ENCODE measurements at regions not wholly inside any gene's neighbourhood (a gene's known extent, or its start where the extent isn't known, plus 50 kb on each side); places are given as distances from the start of the nearest gene placed in this dataset.
"Not testable (repeated sequence)": the region's sequence is repeated elsewhere in the genome, so short reads cannot be mapped to it uniquely, and the experiment has no call there.

DNA sequence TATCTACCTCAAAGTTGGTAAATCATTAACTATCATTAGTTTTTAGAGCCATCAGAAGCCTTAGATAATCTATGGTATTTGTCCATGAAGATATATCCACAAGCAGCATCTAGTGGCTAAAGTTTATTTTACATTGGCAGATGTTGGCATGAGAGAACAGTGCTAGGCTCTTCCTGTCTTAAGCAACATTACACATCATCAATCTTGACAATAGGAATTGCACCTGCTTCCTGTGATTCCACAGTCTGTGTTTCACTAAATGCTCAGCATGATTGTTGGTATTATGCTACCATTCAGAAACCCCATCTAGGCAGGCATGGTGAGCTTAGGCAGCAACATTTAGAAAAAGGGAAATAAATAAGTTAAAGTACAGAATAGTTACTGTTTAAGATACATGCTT, 246.6 kb downstream of the SLCO4C1 start:
- TF ChIP-seq, protein P1, sequence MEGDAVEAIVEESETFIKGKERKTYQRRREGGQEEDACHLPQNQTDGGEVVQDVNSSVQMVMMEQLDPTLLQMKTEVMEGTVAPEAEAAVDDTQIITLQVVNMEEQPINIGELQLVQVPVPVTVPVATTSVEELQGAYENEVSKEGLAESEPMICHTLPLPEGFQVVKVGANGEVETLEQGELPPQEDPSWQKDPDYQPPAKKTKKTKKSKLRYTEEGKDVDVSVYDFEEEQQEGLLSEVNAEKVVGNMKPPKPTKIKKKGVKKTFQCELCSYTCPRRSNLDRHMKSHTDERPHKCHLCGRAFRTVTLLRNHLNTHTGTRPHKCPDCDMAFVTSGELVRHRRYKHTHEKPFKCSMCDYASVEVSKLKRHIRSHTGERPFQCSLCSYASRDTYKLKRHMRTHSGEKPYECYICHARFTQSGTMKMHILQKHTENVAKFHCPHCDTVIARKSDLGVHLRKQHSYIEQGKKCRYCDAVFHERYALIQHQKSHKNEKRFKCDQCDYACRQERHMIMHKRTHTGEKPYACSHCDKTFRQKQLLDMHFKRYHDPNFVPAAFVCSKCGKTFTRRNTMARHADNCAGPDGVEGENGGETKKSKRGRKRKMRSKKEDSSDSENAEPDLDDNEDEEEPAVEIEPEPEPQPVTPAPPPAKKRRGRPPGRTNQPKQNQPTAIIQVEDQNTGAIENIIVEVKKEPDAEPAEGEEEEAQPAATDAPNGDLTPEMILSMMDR (IDR thresholded peaks at IDR 0.05; ENCODE audit: borderline replicate concordance, control extremely low read depth, extremely low read depth, insufficient read depth, missing control alignments) = no peak
- in situ Hi-C loops (cut with MboI; ENCODE audit: low sequenced_read_pairs, unreplicated experiment) = no loop called here
- no peak for DNase-seq (ENCODE audit: low spot score)

DNA sequence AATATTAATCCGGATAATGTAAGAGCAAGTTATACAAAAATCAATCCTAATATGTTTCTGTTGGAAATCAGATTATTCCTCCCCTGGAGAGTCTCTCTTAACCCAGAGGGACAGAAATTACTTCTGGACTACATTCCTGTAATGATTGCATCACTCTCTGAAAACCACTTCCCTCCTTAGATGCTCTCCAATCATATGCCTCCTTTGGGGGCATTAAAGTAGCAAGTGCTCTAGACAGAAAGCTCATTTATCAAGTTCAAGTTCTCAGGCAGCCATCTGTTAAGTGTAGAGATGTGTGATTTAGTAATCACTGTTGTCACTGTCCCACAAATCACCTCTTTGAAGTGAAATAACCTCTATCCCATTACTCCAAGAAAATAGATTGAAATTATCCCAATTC, 247.1 kb downstream of the SLCO4C1 start:
- DNase-seq (ENCODE audit: low spot score) = no peak
- in situ Hi-C loops (cut with MboI; ENCODE audit: low sequenced_read_pairs, unreplicated experiment) = no loop called here
- TF ChIP-seq, protein P1 (IDR thresholded peaks at IDR 0.05; ENCODE audit: borderline replicate concordance, control extremely low read depth, extremely low read depth, insufficient read depth, missing control alignments) = no peak

DNA sequence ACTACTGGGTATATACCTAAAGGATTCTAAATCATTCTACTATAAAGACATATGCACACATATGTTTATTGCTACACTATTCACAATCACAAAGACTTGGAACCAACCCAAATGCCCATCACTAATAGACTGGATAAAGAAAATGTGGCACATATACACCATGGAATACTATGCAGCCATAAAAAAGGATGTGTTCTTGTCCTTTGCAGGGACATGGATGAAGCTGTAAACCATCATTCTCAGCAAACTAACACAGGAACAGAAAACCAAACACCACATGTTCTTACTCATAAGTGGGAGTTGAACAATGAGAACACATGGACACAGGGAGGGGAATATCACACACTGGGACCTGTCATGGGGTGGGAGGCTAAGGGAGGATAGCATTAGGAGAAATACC, 249.0 kb downstream of the SLCO4C1 start:
- in situ Hi-C loops (cut with MboI; ENCODE audit: low sequenced_read_pairs, unreplicated experiment); DNase-seq (ENCODE audit: low spot score): not testable (repeated sequence)

DNA sequence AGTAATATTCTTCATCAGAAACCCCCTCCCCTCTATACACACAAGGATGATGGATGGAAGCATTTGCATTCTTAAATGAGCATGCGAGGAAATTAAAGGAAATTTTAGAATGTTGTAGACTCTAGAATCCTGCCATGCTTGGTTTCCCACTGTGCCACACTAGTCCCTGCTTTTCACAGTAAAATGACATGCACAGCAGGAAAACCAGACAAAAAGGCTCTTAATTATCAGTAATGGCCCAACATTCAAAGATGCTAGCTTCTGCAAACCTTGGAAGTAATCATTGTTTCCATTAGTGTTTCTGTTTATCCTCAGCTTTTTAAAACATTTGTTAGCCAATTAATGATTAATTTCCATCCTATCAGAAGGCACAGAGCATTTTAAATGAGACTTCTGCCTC, 255.8 kb downstream of the SLCO4C1 start:
- in situ Hi-C loops (cut with MboI; ENCODE audit: low sequenced_read_pairs, unreplicated experiment) = no loop called here
- no peak for DNase-seq (ENCODE audit: low spot score)
- TF ChIP-seq, protein P1 (IDR thresholded peaks at IDR 0.05; ENCODE audit: borderline replicate concordance, control extremely low read depth, extremely low read depth, insufficient read depth, missing control alignments) = no peak

DNA sequence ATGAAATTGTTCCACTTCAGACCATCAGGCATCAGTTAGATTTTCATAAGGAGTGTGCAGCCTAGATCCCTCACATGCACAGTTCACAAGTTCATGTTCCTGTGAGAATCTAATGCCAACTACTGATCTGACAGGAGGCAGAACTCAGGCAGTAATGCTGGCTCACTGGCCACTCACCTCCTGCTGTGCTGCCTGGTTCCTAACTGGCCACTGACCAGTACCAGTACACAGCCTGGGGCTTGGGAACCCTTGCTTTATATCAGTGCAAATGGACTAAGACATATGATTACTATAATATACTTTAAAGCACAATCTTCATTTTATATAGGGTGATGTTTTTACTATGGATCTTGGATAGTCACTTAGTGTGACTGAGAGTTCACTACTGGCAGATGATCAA, 259.2 kb downstream of the SLCO4C1 start:
- TF ChIP-seq, protein P1 (IDR thresholded peaks at IDR 0.05; ENCODE audit: borderline replicate concordance, control extremely low read depth, extremely low read depth, insufficient read depth, missing control alignments) = no peak
- DNase-seq (ENCODE audit: low spot score) = no peak
- in situ Hi-C loops (cut with MboI; ENCODE audit: low sequenced_read_pairs, unreplicated experiment) = no loop called here

DNA sequence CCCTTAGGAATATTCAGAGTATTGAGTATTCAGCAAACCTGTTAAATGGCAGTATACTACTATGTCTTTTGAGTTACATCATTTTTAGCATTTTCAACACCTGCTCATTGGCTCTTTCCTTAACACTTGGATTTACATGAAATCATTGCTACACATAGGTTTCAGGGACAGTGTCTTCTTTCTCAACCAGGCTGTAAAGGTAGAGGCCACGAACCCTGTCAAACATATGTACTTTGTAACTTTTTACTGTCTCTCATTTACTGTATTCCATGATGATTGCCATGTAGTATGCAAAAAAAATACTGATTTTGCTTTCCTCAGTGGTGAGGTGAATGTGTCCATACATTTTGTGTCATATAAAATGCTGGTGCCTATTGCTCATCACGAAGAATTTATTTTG, 264.4 kb downstream of the SLCO4C1 start:
- in situ Hi-C loops (cut with MboI; ENCODE audit: low sequenced_read_pairs, unreplicated experiment) = no loop called here
- TF ChIP-seq, protein P1 (IDR thresholded peaks at IDR 0.05; ENCODE audit: borderline replicate concordance, control extremely low read depth, extremely low read depth, insufficient read depth, missing control alignments) = no peak
- DNase-seq (ENCODE audit: low spot score) = no peak

DNA sequence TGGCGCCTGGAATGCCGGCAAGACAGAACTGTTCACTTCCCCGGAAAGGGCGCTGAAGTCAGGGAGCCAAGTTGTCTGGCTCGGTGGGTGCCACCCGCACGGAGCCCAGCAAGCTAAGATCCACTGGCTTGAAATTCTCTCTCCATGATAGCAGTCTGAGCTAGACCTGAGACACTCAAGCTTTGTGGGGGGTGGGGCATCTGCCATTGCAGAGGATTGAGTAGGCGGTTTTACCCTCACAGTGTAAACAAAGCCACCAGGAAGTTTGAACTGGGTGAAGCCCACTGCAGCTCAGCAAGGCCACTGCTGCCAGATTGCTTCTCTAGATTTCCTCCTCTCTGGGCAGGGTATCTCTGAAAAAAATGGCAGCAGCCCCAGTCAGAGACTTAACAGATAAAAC, 277.4 kb downstream of the SLCO4C1 start:
- no peak for DNase-seq (ENCODE audit: low spot score)
- TF ChIP-seq, protein P1 (IDR thresholded peaks at IDR 0.05; ENCODE audit: borderline replicate concordance, control extremely low read depth, extremely low read depth, insufficient read depth, missing control alignments) = no peak
- in situ Hi-C loops (cut with MboI; ENCODE audit: low sequenced_read_pairs, unreplicated experiment) = no loop called here
